Thyroid gland (tissue), 4 donors: ENCODE measurements at regions not wholly inside any gene's neighbourhood (a gene's known extent, or its start where the extent isn't known, plus 50 kb on each side); places are given as distances from the start of the nearest gene placed in this dataset.

Source experiments
- POLR2A ChIP-seq, 2 donors: fragments of 450-650 bp; IDR thresholded peaks; one replicate each; pipeline ENCODE4 v1.6.1; 2017; ENCODE audit warnings: antibody characterized with exemption in 2 of 2, mild to moderate bottlenecking in 2 of 2, moderate library complexity in 1 of 2
- TF ChIP-seq, protein P1 (sequence below), 6 experiments: fragments of 200-600 bp in 3 of 6; fragments of 450-650 bp in 3 of 6; sonication (generic) in 3 of 6; IDR thresholded peaks; one replicate each; pipeline ENCODE4 v1.5.1; 2016 to 2019; ENCODE audit warnings: antibody characterized with exemption in 6 of 6, mild to moderate bottlenecking in 2 of 6, inconsistent platforms in 1 of 6, moderate library complexity in 1 of 6

GRCh38 chr11:114794048-114794684 is 115.8 kb downstream of the NXPE2 start:
- no peak for TF ChIP-seq POLR2A (IDR thresholded peaks at IDR 0.05)
- TF ChIP-seq, protein P1, sequence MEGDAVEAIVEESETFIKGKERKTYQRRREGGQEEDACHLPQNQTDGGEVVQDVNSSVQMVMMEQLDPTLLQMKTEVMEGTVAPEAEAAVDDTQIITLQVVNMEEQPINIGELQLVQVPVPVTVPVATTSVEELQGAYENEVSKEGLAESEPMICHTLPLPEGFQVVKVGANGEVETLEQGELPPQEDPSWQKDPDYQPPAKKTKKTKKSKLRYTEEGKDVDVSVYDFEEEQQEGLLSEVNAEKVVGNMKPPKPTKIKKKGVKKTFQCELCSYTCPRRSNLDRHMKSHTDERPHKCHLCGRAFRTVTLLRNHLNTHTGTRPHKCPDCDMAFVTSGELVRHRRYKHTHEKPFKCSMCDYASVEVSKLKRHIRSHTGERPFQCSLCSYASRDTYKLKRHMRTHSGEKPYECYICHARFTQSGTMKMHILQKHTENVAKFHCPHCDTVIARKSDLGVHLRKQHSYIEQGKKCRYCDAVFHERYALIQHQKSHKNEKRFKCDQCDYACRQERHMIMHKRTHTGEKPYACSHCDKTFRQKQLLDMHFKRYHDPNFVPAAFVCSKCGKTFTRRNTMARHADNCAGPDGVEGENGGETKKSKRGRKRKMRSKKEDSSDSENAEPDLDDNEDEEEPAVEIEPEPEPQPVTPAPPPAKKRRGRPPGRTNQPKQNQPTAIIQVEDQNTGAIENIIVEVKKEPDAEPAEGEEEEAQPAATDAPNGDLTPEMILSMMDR (IDR thresholded peaks at IDR 0.05), result no peak
